ENCODE measurements at regions not wholly inside any gene's neighbourhood (a gene's known extent, or its start where the extent isn't known, plus 50 kb on each side); places are given as distances from the start of the nearest gene placed in this dataset.

DNA sequence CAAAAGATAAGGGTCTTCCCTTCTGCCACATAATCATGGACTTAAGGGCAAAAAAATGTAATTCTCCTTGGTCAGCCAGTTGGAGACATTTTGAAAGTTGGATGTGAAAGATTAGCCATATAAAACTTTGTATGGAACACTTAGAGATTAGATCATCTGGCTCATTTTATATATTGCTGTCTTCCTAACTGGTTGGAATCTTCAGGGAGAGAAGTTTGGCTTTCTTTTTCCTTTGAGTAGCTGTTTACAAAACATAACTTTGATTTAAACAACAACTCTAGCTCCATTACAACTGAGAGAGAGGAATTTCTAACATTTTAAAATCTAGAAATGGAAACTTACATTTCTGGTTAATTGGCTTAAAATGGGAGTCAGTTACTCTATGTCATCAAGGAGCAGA lies 132.7 kb downstream of the RDH14 start:
- TF ChIP-seq TAF1 (IDR thresholded peaks at IDR 0.05; ENCODE audit: borderline replicate concordance, low read depth, low read length), result no peak
- TF ChIP-seq POLR2A (IDR thresholded peaks at IDR 0.05; ENCODE audit: low read depth, low read length), result no peak
